Activated CD4-positive, alpha-beta T cell treated with anti-CD3 and anti-CD28 coated beads for 36 hours (primary cell): ENCODE measurements at regions not wholly inside any gene's neighbourhood (a gene's known extent, or its start where the extent isn't known, plus 50 kb on each side); places are given as distances from the start of the nearest gene placed in this dataset.

ENCODE experiments used
- ATAC-seq: fragments of 200-7000 bp; cut with Tn5 transposase; one replicate; pipeline ENCODE4 v1.10.0; 2021; ENCODE audit warnings: mild to moderate bottlenecking, moderate library complexity
- CTCF ChIA-PET: fragments of 350-600 bp; sonication (Branson Sonifier 250); formaldehyde crosslinking; loops from one replicate; lab custom pipeline; 2021; ENCODE audit warnings: antibody characterized with exemption; lab: Charles Lee
- POLR2A ChIA-PET: fragments of 350-600 bp; sonication (Branson Sonifier 250); formaldehyde crosslinking; loops from one replicate; lab custom pipeline; 2021; ENCODE audit warnings: antibody characterized with exemption, inconsistent platforms; lab: Charles Lee
- DNase-seq: peaks from one replicate; pipeline ENCODE4 v3.0.0-alpha.2; 2020
- H3K27ac Mint-ChIP-seq: one replicate; pipeline ENCODE4 v1.8.0; 2021; ENCODE audit warnings: mixed read lengths
- H3K27me3 Mint-ChIP-seq: one replicate; pipeline ENCODE4 v1.8.0; 2021; ENCODE audit warnings: mixed read lengths
- H3K36me3 Mint-ChIP-seq: one replicate; pipeline ENCODE4 v1.8.0; 2021; ENCODE audit warnings: low read depth, mixed read lengths
- H3K4me1 Mint-ChIP-seq: one replicate; pipeline ENCODE4 v1.8.0; 2021; ENCODE audit warnings: mixed read lengths
- H3K4me3 Mint-ChIP-seq: one replicate; pipeline ENCODE4 v1.8.0; 2021; ENCODE audit warnings: mild to moderate bottlenecking, moderate library complexity, mixed read lengths
- H3K9me3 Mint-ChIP-seq: one replicate; pipeline ENCODE4 v1.8.0; 2021; ENCODE audit warnings: low read depth, mixed read lengths
- intact Hi-C, 2 experiments: fragments of 100-400 bp; cut with DNase I in 1 of 2; cut with micrococcal nuclease in 1 of 2; formaldehyde crosslinking; loops; one replicate each; pipeline versions ENCODE4 v1.14.2 to v1.15.1; 2022 to 2024; cut with DNase I, micrococcal nuclease

GRCh38 chr2:240365971-240366471 lies 69.4 kb upstream of the GPC1 start:
- Mint-ChIP-seq H3K4me3 (no peak overlapping the region), H3K27me3 (no peaks in the 10 kb centered on the region), H3K36me3 (no peaks in the 10 kb centered on the region), H3K27ac (no peak overlapping the region), H3K9me3 (peaks cover 2% of the 10 kb centered on the region), H3K4me1 (no peaks in the 10 kb centered on the region)
- no peak for DNase-seq
- intact Hi-C loops = no loop called here
- ChIA-PET CTCF (no interaction called here), POLR2A (no interaction called here)
- no peak for ATAC-seq

GRCh38 chr2:240366901-240367300 lies 68.6 kb upstream of the GPC1 start:
- H3K27me3 Mint-ChIP-seq = no peaks in the 10 kb centered on the region
- DNase-seq (no peak), ATAC-seq (no peak)
- H3K4me3 Mint-ChIP-seq = no peak overlapping the region
- intact Hi-C loops = no loop called here
- POLR2A ChIA-PET = no interaction called here
- no peaks in the 10 kb centered on the region for H3K9me3 Mint-ChIP-seq
- no peaks in the 10 kb centered on the region for H3K4me1 Mint-ChIP-seq
- no peaks in the 10 kb centered on the region for H3K36me3 Mint-ChIP-seq
- H3K27ac Mint-ChIP-seq = no peak overlapping the region
- CTCF ChIA-PET = no interaction called here

- intact Hi-C loops = no loop called here
- Mint-ChIP-seq H3K4me3 (no peak overlapping the region), H3K36me3 (no peaks in the 10 kb centered on the region), H3K4me1 (no peaks in the 10 kb centered on the region), H3K9me3 (no peaks in the 10 kb centered on the region), H3K27ac (no peak overlapping the region), H3K27me3 (no peaks in the 10 kb centered on the region)
- ChIA-PET CTCF (no interaction called here), POLR2A (no interaction called here)
- DNase-seq (no peak), ATAC-seq (no peak)
Observed at GRCh38 chr2:240367721-240368120, 67.7 kb upstream of the GPC1 start.

- ChIA-PET CTCF (no interaction called here), POLR2A (no interaction called here)
- Mint-ChIP-seq H3K9me3 (no peaks in the 10 kb centered on the region), H3K27me3 (no peaks in the 10 kb centered on the region), H3K4me3 (no peak overlapping the region), H3K36me3 (no peaks in the 10 kb centered on the region), H3K27ac (no peak overlapping the region), H3K4me1 (no peaks in the 10 kb centered on the region)
- ATAC-seq = no peak
- intact Hi-C loops = no loop called here
- no peak for DNase-seq
Observed at GRCh38 chr2:240368781-240369331, 66.6 kb upstream of the GPC1 start.

GRCh38 chr2:240369335-240369734 lies 66.1 kb upstream of the GPC1 start:
- intact Hi-C loops = no loop called here
- no peak for ATAC-seq
- Mint-ChIP-seq H3K36me3 (no peaks in the 10 kb centered on the region), H3K27ac (no peak overlapping the region), H3K9me3 (no peaks in the 10 kb centered on the region), H3K4me3 (no peak overlapping the region), H3K4me1 (no peaks in the 10 kb centered on the region), H3K27me3 (no peaks in the 10 kb centered on the region)
- CTCF ChIA-PET = no interaction called here
- no peak for DNase-seq
- POLR2A ChIA-PET = no interaction called here

DNA sequence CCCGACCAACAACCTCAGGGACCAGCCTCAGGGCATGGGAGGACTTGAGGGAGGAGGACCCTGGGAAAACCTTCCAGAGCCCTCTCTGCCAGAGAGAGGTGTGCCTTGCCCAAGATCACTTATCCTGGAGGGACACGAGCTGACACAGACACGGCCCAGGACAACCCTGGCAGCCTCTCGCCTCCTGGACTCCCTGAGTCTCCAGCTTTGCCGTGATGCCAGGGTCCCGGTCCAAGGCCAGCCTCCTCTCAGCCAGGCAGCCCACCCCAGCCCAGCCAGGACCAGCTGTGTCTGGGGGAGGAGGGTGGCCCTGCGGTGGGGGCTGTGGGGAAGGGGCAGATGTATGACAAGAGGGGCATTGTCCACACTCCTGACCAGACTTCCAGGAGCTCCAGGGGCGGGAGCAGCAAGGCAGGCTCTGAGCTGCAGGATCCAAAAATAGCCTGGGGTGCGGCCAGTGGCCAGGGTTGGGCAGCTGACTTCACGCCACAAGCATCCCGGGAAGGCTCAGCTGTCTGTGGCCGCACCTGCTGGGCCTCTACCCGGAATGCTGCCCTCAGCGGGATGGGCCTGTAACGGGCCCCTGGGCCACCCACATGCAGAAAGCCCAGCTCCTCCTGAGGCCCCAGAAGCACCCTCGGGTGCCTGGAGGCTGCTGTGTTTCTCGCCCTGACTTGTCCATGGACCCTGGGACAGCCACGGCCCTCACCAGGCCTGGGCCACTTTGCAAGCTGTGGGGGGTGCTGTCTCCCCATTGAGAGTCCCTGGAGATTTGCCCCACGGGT lies 65.5 kb upstream of the GPC1 start:
- no peaks in the 10 kb centered on the region for H3K4me1 Mint-ChIP-seq
- CTCF ChIA-PET = no interaction called here
- intact Hi-C loops = no loop called here
- H3K9me3 Mint-ChIP-seq = no peaks in the 10 kb centered on the region
- DNase-seq = no peak
- ATAC-seq = no peak
- no peak overlapping the region for H3K27ac Mint-ChIP-seq
- no peak overlapping the region for H3K4me3 Mint-ChIP-seq
- POLR2A ChIA-PET = no interaction called here
- H3K27me3 Mint-ChIP-seq = no peaks in the 10 kb centered on the region
- no peaks in the 10 kb centered on the region for H3K36me3 Mint-ChIP-seq

DNA sequence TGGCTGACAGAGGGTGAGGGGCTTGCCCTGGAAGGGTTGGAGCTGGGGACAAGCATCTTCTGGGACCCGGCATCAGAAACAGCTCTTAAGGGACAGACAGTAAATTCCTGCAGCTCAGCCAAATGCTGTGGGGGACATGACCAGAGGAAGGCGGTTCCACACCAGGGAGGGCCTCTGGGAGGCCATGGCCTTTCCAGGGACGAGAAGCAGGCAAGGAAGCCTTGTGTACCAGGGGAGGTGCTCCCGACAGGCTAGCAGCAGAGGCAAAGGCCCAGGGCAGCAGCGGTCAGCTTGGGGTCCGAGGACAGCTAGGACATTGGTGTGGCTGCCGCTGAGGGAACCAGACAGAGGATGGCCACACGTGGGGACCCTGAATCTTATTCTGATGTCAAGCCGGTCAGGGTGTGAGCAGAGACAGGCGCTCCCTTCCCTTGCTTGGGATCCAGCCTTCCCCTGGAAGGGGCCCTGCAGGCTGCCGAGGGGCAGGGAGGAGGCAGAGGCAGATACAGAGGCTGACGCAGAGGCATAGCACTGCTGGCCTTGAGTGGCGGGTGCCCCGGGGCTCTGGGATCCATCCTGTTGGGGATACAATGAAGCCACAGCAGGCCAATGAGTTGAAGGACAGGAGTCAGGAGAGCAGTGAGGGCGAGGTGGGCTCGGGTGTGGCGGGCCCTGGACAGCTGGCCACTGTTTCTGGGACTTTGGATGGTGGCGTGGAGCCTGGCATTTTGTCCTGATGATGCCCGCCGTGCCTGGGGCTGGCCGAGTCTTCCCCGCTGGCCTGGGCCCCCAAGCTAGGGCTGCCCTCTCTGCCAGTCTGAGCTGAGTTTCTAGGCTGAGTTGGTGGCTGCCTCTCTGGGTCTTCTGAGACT lies 64.1 kb upstream of the GPC1 start:
- intact Hi-C loops = no loop called here
- POLR2A ChIA-PET = no interaction called here

GRCh38 chr2:240372101-240372500 lies 63.4 kb upstream of the GPC1 start:
- H3K27me3 Mint-ChIP-seq = no peaks in the 10 kb centered on the region
- CTCF ChIA-PET = no interaction called here
- H3K36me3 Mint-ChIP-seq = no peaks in the 10 kb centered on the region
- H3K4me1 Mint-ChIP-seq = no peaks in the 10 kb centered on the region
- ATAC-seq (no peak), DNase-seq (no peak)
- no peak overlapping the region for H3K27ac Mint-ChIP-seq
- H3K4me3 Mint-ChIP-seq = no peak overlapping the region
- H3K9me3 Mint-ChIP-seq = no peaks in the 10 kb centered on the region
- POLR2A ChIA-PET = no interaction called here
- intact Hi-C loops = no loop called here

More for the DNA sequence above, 64.1 kb upstream of the GPC1 start:
- Mint-ChIP-seq H3K4me1 (no peaks in the 10 kb centered on the region), H3K27ac (no peak overlapping the region), H3K27me3 (no peaks in the 10 kb centered on the region), H3K36me3 (no peaks in the 10 kb centered on the region), H3K9me3 (no peaks in the 10 kb centered on the region), H3K4me3 (no peak overlapping the region)
- ATAC-seq (no peak), DNase-seq (no peak)
- CTCF ChIA-PET = no interaction called here

DNA sequence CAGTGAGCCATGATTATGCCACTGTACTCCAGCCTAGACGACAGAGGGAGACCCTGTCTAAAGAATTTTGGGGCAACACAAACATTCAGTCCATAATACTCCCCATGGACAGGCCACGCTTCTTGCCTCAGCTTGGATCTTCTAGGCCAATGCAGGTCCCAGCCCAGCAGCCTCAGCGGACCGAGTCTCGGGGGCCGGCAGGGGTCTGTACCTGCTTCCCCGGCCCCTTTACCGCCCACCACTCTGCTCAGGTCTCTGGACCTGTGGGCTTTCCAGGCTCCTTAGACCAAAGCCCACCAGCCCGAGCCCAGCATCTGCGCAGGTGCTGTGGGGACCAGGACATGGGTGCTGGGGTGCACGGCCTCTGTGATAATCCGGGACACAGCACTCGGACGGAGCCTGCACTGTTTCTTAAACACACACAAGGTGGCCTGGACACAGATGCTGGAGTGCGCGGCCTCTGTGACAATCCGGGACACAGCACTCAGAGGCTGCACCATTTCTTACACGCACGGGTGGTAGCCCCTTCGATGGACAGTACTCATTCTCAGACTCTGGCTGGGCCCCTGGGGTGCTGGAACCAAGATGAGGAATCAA lies 62.1 kb upstream of the GPC1 start:
- ATAC-seq = no peak
- H3K9me3 Mint-ChIP-seq = no peaks in the 10 kb centered on the region
- POLR2A ChIA-PET = no interaction called here

DNA sequence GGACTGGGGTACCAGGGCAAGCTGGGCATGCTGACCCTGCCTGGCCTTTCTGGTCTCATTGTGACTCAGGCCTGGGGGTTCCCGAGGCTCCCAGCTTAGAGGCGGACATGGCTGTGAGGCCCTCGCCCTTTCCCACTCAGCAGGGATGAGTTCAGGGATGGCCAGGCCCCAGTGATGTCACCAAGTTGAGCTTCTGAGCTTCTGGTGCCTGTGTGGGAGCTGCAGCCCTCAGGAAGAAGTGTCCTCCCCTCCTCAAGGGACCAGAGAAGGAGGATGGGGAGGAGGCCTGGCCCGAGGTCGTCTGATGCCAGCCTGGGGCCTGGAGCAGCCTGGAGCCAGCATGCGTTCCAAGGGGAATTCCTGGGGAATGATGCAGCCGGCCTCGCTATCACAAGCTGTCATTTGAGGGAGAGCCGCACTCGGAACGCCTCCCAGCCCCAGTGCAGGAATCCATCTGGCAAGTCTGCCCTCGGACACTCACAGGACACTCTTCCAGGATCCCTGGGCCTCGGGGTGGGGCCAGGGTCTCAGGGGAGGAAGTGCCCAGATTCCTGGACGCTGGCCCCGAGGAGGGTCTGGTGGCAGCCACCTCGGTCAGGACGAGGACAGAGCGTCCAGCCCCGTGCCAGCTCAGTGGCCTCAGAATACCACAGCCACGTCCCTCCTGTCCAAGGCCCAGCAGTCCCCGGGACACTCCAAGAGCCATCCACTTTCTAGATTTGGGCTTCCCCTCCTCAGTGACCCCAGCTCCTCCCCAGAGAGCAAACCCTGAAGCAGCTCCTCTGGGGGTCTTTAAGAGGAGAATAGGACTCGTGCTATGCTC lies 61.2 kb upstream of the GPC1 start:
- ChIA-PET POLR2A (no interaction called here), CTCF (no interaction called here)
- Mint-ChIP-seq H3K9me3 (no peaks in the 10 kb centered on the region), H3K36me3 (no peaks in the 10 kb centered on the region), H3K27ac (no peak overlapping the region), H3K4me1 (no peaks in the 10 kb centered on the region), H3K4me3 (no peak overlapping the region), H3K27me3 (no peaks in the 10 kb centered on the region)
- intact Hi-C loops = no loop called here
- DNase-seq (no peak), ATAC-seq (no peak)

More for the DNA sequence above, 62.1 kb upstream of the GPC1 start:
- intact Hi-C loops = no loop called here
- H3K36me3 Mint-ChIP-seq = no peaks in the 10 kb centered on the region
- H3K27me3 Mint-ChIP-seq = no peaks in the 10 kb centered on the region
- no peak overlapping the region for H3K4me3 Mint-ChIP-seq
- no peak for DNase-seq
- H3K27ac Mint-ChIP-seq = no peak overlapping the region
- CTCF ChIA-PET = no interaction called here
- no peaks in the 10 kb centered on the region for H3K4me1 Mint-ChIP-seq
